Prostate gland (tissue), 2 donors: ENCODE measurements at regions not wholly inside any gene's neighbourhood (a gene's known extent, or its start where the extent isn't known, plus 50 kb on each side); places are given as distances from the start of the nearest gene placed in this dataset.

ENCODE experiments used
- POLR2A ChIP-seq: fragments of 450-650 bp; IDR thresholded peaks from one replicate; pipeline ENCODE4 v1.6.1; 2016; ENCODE audit warnings: antibody characterized with exemption, mild to moderate bottlenecking
- POLR2AphosphoS5 ChIP-seq: sonication (generic); formaldehyde crosslinking; IDR thresholded peaks from one replicate; pipeline ENCODE4 v1.6.1; 2017; ENCODE audit warnings: antibody characterized with exemption
- TF ChIP-seq, protein P1 (sequence below), 4 experiments: fragments of 200-600 bp in 2 of 4; fragments of 450-650 bp in 2 of 4; sonication (generic) in 2 of 4; IDR thresholded peaks; 1 replicate in 3 of 4; 2 replicates in 1 of 4; pipeline ENCODE4 v1.5.1; 2016 to 2019; ENCODE audit warnings: antibody characterized with exemption in 4 of 4, mild to moderate bottlenecking in 2 of 4, moderate library complexity in 2 of 4

DNA sequence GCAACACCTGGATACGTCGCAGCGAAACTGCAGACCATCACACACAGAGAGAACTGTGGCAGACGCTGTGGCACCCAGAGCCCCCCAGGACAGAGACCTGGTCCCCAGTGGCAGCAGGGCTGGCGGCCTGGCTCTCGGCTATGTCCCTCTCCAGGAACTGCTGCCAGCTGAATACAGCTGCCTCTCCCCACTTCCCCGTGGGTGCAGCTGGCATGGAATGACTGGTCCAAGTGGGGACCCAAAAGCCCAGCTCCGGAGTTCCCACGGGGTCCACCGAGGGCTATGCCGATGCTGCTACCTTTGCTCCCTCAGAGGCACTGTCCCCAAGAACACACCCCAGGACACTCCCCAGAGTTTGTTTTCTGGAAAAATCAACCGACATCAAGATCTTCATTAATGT lies 67.8 kb upstream of the GATA2 start:
- TF ChIP-seq, protein P1, sequence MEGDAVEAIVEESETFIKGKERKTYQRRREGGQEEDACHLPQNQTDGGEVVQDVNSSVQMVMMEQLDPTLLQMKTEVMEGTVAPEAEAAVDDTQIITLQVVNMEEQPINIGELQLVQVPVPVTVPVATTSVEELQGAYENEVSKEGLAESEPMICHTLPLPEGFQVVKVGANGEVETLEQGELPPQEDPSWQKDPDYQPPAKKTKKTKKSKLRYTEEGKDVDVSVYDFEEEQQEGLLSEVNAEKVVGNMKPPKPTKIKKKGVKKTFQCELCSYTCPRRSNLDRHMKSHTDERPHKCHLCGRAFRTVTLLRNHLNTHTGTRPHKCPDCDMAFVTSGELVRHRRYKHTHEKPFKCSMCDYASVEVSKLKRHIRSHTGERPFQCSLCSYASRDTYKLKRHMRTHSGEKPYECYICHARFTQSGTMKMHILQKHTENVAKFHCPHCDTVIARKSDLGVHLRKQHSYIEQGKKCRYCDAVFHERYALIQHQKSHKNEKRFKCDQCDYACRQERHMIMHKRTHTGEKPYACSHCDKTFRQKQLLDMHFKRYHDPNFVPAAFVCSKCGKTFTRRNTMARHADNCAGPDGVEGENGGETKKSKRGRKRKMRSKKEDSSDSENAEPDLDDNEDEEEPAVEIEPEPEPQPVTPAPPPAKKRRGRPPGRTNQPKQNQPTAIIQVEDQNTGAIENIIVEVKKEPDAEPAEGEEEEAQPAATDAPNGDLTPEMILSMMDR (IDR thresholded peaks at IDR 0.05), result no peak
- no peak for TF ChIP-seq POLR2AphosphoS5
- TF ChIP-seq POLR2A, result no peak
